HG03135 (cell line): ENCODE measurements at regions not wholly inside any gene's neighbourhood (a gene's known extent, or its start where the extent isn't known, plus 50 kb on each side); places are given as distances from the start of the nearest gene placed in this dataset.
A peak's percentile ranks its signal among the peaks of the same experiment; 100 is the strongest.
"Not testable (repeated sequence)": the region's sequence is repeated elsewhere in the genome, so short reads cannot be mapped to it uniquely, and the experiment has no call there.

Experiments used
- ATAC-seq: cut with Tn5 transposase; IDR thresholded peaks from one replicate; pipeline ENCODE4 v1.9.1; 2021; ENCODE audit warnings: mild to moderate bottlenecking, moderate library complexity; ENCODE audit not compliant: unreplicated experiment

GRCh38 chr4:1589098-1589497, 95.0 kb downstream of the FAM53A start:
- no peak for ATAC-seq

DNA sequence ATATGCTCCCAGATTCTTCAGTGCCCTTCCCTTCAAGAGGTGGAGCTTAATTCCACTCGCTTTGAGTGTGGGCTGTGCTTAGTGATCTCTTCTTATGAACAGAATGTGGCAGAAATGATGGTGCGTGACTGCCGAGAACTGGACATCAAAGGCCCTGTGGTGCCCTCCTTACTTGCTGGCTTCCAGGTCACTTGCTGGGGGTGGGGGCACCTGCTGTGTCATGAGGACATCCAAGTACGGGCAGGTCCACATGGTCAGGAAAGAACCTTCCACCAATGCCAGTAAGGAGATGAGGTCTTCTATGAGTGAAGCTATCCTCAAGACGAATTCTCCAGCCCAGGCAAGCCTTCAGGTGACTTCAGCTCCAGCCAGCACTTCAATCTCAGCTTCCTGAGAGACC, 95.8 kb downstream of the FAM53A start:
- ATAC-seq: no peak

GRCh38 chr4:1584498-1584897, 99.6 kb downstream of the FAM53A start:
- no peak for ATAC-seq

GRCh38 chr4:1583859-1584258, 100.3 kb downstream of the FAM53A start:
- no peak for ATAC-seq

- ATAC-seq: no peak
Measured at GRCh38 chr4:1583051-1583785, 100.9 kb downstream of the FAM53A start.

DNA sequence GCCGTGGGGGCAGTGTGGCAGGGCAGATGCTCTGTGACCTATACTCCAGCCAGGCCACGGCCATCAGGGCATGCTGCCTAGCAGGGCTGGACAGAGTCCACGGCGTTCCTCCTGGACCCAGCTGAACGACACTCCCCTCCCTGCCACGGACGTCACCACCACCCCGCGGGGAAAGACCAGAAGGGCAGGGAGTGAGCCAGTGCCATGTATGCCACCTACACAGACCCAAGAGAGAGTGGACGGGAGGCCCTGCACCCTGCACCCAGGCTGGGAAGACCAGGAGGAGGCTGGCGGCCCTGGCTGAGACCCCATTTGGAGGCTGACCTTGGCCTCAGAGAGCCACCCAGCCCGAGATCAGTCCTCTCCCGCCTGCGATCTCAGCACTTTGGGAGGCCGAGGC, 101.9 kb downstream of the FAM53A start:
- ATAC-seq: no peak

DNA sequence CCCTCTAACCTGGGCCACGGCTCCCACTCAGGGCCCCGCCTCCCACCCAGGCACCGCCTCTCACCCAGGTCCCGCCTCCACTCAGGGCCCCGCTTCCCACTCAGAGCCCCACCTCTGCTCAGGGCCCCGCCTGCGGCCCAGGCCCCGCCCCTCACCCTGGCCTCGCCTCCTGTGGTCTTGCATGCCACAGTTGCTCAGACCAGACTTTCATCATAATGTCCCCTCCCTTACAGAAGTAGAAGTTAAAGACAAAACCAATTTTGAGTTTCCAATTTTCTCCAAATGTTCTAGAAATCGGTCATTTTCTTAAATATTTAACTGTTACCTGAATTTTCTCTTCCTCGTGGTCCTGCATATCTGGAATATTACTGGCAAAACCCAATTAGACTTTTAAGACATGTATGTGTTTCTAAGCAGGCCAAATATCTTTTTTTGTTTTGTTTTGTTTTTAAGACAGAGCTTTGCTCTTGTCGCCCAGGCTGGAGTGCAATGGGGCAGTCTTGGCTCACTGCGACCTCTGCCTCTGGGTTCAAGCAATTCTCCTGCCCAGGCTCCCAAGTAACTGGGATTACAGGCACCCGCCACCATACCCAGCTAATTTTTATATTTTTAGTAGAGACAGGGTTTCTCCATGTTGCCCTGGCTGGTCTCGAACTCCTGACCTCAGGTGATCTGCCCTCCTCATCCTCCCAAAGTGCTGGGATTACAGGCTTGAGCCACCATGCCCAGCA, 102.8 kb downstream of the FAM53A start:
- peak; percentile 51 for ATAC-seq

DNA sequence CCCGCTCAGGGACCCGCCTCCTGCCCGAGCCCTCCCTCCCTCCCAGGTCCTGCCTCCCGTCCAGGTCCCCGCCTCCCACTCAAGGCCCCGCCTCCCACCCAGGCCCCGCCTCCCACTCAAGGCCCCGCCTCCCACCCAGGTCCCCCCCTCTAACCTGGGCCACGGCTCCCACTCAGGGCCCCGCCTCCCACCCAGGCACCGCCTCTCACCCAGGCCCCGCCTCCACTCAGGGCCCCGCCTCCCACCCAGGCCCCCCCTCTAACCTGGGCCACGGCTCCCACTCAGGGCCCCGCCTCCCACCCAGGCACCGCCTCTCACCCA, 103.5 kb downstream of the FAM53A start:
- not testable (repeated sequence) for ATAC-seq

GRCh38 chr4:1579901-1580691, 104.0 kb downstream of the FAM53A start:
- no peak for ATAC-seq

GRCh38 chr4:1579001-1579900, 104.9 kb downstream of the FAM53A start:
- no peak for ATAC-seq

DNA sequence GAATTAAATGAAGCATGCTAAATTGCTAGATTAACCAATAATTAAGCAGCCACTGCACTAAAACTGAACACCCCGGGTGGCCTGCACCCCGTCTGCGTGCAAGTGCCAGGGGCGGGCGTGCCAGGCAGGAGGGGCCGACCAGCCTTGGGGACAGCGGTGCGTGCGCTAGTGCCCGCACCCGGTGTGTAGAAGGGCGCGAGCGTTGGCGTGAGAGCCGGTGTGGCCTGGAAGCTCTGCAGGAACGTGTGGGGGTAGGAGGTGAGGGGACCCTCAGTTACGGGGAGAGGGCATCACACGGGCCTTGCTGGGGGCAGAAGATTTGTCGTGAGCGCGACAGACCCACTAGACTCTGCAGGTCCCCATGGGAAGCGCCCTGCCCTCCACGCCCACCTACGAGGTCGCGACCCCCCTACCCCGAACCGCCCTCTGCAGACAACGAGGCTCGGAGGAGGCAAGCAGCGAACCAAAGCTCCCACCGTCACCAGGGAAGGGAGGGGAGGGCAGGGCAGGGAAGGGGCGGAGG, 105.8 kb downstream of the FAM53A start:
- no peak for ATAC-seq

DNA sequence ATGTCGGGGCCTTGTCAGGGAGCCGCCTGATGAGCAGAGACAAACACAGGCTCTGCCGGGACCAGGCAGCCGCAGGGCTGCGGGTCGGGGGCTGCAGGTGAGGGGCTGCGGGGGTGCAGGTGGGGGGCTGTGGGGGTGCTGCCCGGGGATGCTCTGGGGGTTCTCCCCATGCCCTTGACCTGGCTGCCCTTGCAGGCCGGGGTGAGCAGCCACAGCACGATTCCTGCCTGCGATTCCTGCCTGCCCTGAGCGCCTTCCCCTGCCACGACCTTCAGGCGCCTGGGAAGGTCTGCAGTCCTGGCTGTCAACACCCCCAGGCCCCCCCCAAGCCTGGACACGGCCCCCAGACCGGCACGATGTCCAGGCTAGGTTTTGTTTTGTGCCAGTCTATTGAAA, 106.3 kb downstream of the FAM53A start:
- ATAC-seq: no peak

- ATAC-seq: no peak
Measured at GRCh38 chr4:1576961-1577821, 106.9 kb downstream of the FAM53A start.

GRCh38 chr4:1576304-1576960, 107.7 kb downstream of the FAM53A start:
- ATAC-seq: no peak

GRCh38 chr4:1575418-1576303, 108.5 kb downstream of the FAM53A start:
- no peak for ATAC-seq

GRCh38 chr4:1574601-1575417, 109.3 kb downstream of the FAM53A start:
- no peak for ATAC-seq

GRCh38 chr4:1573830-1574459, 110.2 kb downstream of the FAM53A start:
- no peak for ATAC-seq
